MCF 10A (cell line): ENCODE measurements at regions not wholly inside any gene's neighbourhood (a gene's known extent, or its start where the extent isn't known, plus 50 kb on each side); places are given as distances from the start of the nearest gene placed in this dataset.

Experiments used
- BruUV-seq: library from RNA; stranded (reverse); fragments of 400-500 nt; replicated peaks from 2 replicates; lab custom pipeline; 2021; lab: Mats Ljungman, UMichigan
- CTCF ChIA-PET: fragments of 300-600 bp; sonication (Branson Sonifier 250); formaldehyde crosslinking; extraction: SDS; loops from one replicate; lab custom pipeline; 2021; ENCODE audit warnings: antibody characterized with exemption, inconsistent platforms; lab: Yijun Ruan, JAX
- POLR2A ChIA-PET: fragments of 300-600, 350-650 bp; sonication (Branson Sonifier 250); formaldehyde crosslinking; extraction: SDS; loops from one replicate; lab custom pipeline; 2020; ENCODE audit warnings: antibody characterized with exemption, inconsistent platforms; lab: Yijun Ruan, JAX
- DNase-seq: peaks from one replicate; pipeline ENCODE4 v3.0.0-alpha.2; 2018; ENCODE audit not compliant: unreplicated experiment
- H3K27ac Mint-ChIP-seq: one replicate; pipeline ENCODE4 v1.8.0; 2022; ENCODE audit warnings: mild to moderate bottlenecking, low read depth, mixed read lengths; ENCODE audit not compliant: unreplicated experiment
- H3K27me3 Mint-ChIP-seq: one replicate; pipeline ENCODE4 v1.8.0; 2022; ENCODE audit warnings: mixed read lengths; ENCODE audit not compliant: insufficient read depth, unreplicated experiment
- H3K36me3 Mint-ChIP-seq: one replicate; pipeline ENCODE4 v1.8.0; 2022; ENCODE audit warnings: mild to moderate bottlenecking, moderate library complexity, mixed read lengths; ENCODE audit not compliant: insufficient read depth, unreplicated experiment
- H3K4me1 Mint-ChIP-seq: one replicate; pipeline ENCODE4 v1.8.0; 2022; ENCODE audit warnings: mixed read lengths; ENCODE audit not compliant: insufficient read depth, unreplicated experiment
- H3K4me3 Mint-ChIP-seq: one replicate; pipeline ENCODE4 v1.8.0; 2022; ENCODE audit warnings: mild to moderate bottlenecking, moderate library complexity, mixed read lengths; ENCODE audit not compliant: unreplicated experiment
- H3K9me3 Mint-ChIP-seq: one replicate; pipeline ENCODE4 v1.8.0; 2022; ENCODE audit warnings: mixed read lengths; ENCODE audit not compliant: unreplicated experiment
- intact Hi-C: fragments of 100-400 bp; cut with micrococcal nuclease; formaldehyde crosslinking; loops from 2 replicates; pipeline ENCODE4 v1.14.1; 2022
- TF ChIP-seq, protein P1 (sequence below): fragments of 200-600 bp; IDR thresholded peaks from one replicate; pipeline ENCODE4 v1.8.0; 2022; ENCODE audit warnings: antibody characterized with exemption, mild to moderate bottlenecking; ENCODE audit not compliant: unreplicated experiment

DNA sequence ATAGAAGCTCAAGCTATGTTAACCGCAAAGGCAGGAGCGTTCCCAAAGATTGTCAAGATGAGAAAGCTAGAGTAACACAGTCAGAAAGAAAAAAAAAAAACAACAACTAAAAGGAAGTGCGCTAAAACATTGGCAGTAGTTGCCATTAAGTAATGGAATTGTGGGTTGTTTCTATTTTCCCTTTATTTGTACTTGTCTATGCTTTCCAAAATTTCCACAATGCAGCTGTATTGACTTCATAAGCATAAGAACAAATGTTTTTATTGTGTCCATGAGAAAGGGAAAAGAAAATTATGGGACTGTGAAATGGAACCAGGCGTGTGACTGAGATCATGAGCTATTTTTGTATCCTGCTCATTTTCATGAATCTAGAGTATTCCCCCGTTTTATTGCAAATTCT lies 153.4 kb downstream of the TMEM114 start:
- intact Hi-C loops: no loop called here
- ChIA-PET CTCF (no interaction called here), POLR2A (no interaction called here)
- no peak overlapping the region for H3K27ac Mint-ChIP-seq
- peaks cover 27% of the 10 kb centered on the region for H3K9me3 Mint-ChIP-seq
- H3K36me3 Mint-ChIP-seq: no peaks in the 10 kb centered on the region
- BruUV-seq: no TSS peak
- H3K4me1 Mint-ChIP-seq: no peaks in the 10 kb centered on the region
- TF ChIP-seq, protein P1, sequence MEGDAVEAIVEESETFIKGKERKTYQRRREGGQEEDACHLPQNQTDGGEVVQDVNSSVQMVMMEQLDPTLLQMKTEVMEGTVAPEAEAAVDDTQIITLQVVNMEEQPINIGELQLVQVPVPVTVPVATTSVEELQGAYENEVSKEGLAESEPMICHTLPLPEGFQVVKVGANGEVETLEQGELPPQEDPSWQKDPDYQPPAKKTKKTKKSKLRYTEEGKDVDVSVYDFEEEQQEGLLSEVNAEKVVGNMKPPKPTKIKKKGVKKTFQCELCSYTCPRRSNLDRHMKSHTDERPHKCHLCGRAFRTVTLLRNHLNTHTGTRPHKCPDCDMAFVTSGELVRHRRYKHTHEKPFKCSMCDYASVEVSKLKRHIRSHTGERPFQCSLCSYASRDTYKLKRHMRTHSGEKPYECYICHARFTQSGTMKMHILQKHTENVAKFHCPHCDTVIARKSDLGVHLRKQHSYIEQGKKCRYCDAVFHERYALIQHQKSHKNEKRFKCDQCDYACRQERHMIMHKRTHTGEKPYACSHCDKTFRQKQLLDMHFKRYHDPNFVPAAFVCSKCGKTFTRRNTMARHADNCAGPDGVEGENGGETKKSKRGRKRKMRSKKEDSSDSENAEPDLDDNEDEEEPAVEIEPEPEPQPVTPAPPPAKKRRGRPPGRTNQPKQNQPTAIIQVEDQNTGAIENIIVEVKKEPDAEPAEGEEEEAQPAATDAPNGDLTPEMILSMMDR: no peak
- DNase-seq: no peak
- H3K4me3 Mint-ChIP-seq: no peak overlapping the region
- no peaks in the 10 kb centered on the region for H3K27me3 Mint-ChIP-seq

DNA sequence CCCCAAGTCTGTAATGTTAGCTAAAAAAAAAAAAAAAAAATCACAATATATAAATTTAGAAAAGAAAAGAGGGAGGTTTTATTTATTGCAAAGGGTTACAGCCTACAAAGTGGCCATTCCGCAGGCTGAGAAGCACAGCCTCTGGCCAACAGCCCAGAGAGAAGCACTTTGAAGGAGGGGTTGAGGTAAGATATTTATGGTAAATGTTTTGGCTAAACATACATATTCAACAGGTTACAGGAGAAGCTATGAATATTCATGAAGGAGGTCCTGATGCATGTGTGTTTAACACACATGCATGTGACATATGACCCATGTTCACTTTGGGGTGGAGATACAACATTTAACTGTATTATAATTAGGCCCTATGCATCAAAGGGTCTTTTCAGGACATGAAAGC lies 158.5 kb downstream of the TMEM114 start:
- no peaks in the 10 kb centered on the region for H3K27me3 Mint-ChIP-seq
- BruUV-seq: no TSS peak
- H3K4me3 Mint-ChIP-seq: no peak overlapping the region
- POLR2A ChIA-PET: no interaction called here
- DNase-seq: no peak
- peaks cover 22% of the 10 kb centered on the region for H3K9me3 Mint-ChIP-seq
- H3K4me1 Mint-ChIP-seq: no peaks in the 10 kb centered on the region
- TF ChIP-seq, protein P1: no peak
- no peaks in the 10 kb centered on the region for H3K36me3 Mint-ChIP-seq
- intact Hi-C loops: no loop called here
- CTCF ChIA-PET: interaction anchor here (0.6 kb wide), 1 partner anchor 36 kb away, joined by 3 read pairs; no protein-coding TSS in a partner anchor
- no peak overlapping the region for H3K27ac Mint-ChIP-seq

DNA sequence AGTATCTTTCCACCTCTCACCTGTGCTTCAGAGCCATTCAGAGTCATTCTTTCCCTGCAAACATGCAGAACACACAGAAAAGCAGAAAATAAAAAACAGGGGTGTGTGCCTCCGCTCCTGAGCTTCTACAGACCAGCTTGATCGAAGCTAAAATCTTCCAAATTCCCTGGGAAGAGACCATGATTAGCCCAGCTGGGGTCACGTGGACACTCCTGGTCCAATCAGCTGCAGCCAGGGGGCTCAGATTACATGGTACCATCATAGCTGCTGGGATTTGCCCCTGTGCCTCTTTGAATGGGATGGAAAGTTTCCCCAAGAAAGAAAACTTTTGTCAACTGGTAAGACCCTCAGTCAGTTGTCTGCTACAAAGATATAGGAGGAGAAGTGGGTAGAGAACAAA lies 159.9 kb downstream of the TMEM114 start:
- TF ChIP-seq, protein P1: no peak
- no peak for DNase-seq
- Mint-ChIP-seq H3K4me3 (no peak overlapping the region), H3K9me3 (peaks cover 22% of the 10 kb centered on the region), H3K27me3 (no peaks in the 10 kb centered on the region), H3K27ac (no peak overlapping the region), H3K36me3 (no peaks in the 10 kb centered on the region), H3K4me1 (no peaks in the 10 kb centered on the region)
- intact Hi-C loops: no loop called here
- POLR2A ChIA-PET: no interaction called here
- CTCF ChIA-PET: no interaction called here
- no TSS peak for BruUV-seq

DNA sequence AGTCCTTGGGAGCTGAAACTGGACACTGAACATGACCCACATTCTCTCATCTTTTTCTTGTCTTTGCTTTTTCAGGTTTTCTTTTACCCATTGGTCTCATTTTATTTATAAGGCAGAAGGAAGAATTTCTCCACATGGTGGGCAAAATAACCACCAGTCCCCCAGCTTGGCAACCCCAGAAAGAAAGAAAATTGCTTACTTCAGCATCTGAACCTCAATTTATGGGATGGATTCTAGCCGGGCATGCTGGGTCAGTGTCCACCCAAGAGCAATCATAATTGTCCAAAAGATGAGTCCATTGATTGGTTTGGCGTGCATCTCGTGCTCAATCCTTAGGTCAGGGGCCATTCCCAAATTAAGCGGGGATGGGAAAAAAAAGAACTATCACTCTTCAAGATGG lies 163.7 kb downstream of the TMEM114 start:
- H3K27me3 Mint-ChIP-seq: no peaks in the 10 kb centered on the region

More for the DNA sequence above, 163.7 kb downstream of the TMEM114 start:
- TF ChIP-seq, protein P1: no peak
- Mint-ChIP-seq H3K4me3 (no peak overlapping the region), H3K9me3 (peaks cover 29% of the 10 kb centered on the region), H3K36me3 (no peaks in the 10 kb centered on the region), H3K4me1 (no peaks in the 10 kb centered on the region), H3K27ac (no peak overlapping the region)
- BruUV-seq: no TSS peak
- POLR2A ChIA-PET: no interaction called here
- CTCF ChIA-PET: no interaction called here
- intact Hi-C loops: no loop called here
- DNase-seq: no peak
